Lower lobe of right lung (tissue), 2 donors: ENCODE measurements at regions not wholly inside any gene's neighbourhood (a gene's known extent, or its start where the extent isn't known, plus 50 kb on each side); places are given as distances from the start of the nearest gene placed in this dataset.

Experiments
- ATAC-seq, 2 donors: fragments of 200-7000 bp; cut with Tn5 transposase; one replicate each; pipeline ENCODE4 v1.9.1; 2020 to 2022; ENCODE audit warnings: mild to moderate bottlenecking in 2 of 2, moderate library complexity in 2 of 2
- DNase-seq: peaks from one replicate; pipeline ENCODE4 v3.0.0-alpha.2; 2020
- H3K27ac ChIP-seq: fragments of 200-600 bp; one replicate; pipeline ENCODE4 v1.8.0; 2022
- H3K27me3 ChIP-seq: fragments of 200-600 bp; one replicate; pipeline ENCODE4 v1.8.0; 2022; ENCODE audit warnings: low read depth
- H3K36me3 ChIP-seq: fragments of 200-600 bp; one replicate; pipeline ENCODE4 v1.8.0; 2022; ENCODE audit warnings: mild to moderate bottlenecking
- H3K4me1 ChIP-seq: fragments of 200-600 bp; one replicate; pipeline ENCODE4 v1.8.0; 2022
- H3K4me3 ChIP-seq: fragments of 200-600 bp; one replicate; pipeline ENCODE4 v1.8.0; 2022; ENCODE audit warnings: mild to moderate bottlenecking
- H3K9me3 ChIP-seq: fragments of 200-600 bp; one replicate; pipeline ENCODE4 v1.8.0; 2022
- intact Hi-C: fragments of 100-400 bp; cut with DNase I; formaldehyde crosslinking; loops from one replicate; pipeline ENCODE4 v1.11.0; 2022
- TF ChIP-seq, protein P1 (sequence below): fragments of 200-600 bp; IDR thresholded peaks from one replicate; pipeline ENCODE4 v1.8.0; 2022; ENCODE audit warnings: antibody characterized with exemption, mild to moderate bottlenecking
- donor health status: DM: no; HTN: yes; CAD: no; lungs with severe emphysema.

- intact Hi-C loops, result no loop called here
- Histone ChIP-seq H3K27me3 (no peaks in the 10 kb centered on the region), H3K27ac (no peak overlapping the region), H3K9me3 (no peaks in the 10 kb centered on the region), H3K4me1 (no peaks in the 10 kb centered on the region), H3K36me3 (no peaks in the 10 kb centered on the region), H3K4me3 (no peak overlapping the region)
- DNase-seq, result no peak
- TF ChIP-seq, protein P1, sequence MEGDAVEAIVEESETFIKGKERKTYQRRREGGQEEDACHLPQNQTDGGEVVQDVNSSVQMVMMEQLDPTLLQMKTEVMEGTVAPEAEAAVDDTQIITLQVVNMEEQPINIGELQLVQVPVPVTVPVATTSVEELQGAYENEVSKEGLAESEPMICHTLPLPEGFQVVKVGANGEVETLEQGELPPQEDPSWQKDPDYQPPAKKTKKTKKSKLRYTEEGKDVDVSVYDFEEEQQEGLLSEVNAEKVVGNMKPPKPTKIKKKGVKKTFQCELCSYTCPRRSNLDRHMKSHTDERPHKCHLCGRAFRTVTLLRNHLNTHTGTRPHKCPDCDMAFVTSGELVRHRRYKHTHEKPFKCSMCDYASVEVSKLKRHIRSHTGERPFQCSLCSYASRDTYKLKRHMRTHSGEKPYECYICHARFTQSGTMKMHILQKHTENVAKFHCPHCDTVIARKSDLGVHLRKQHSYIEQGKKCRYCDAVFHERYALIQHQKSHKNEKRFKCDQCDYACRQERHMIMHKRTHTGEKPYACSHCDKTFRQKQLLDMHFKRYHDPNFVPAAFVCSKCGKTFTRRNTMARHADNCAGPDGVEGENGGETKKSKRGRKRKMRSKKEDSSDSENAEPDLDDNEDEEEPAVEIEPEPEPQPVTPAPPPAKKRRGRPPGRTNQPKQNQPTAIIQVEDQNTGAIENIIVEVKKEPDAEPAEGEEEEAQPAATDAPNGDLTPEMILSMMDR, result no peak
- no peak for ATAC-seq
Measured at GRCh38 chr12:40511341-40511740, 180.9 kb upstream of the CNTN1 start.

- H3K27ac ChIP-seq, result no peak overlapping the region
- no peaks in the 10 kb centered on the region for H3K36me3 ChIP-seq
- no peak overlapping the region for H3K4me3 ChIP-seq
- no peaks in the 10 kb centered on the region for H3K9me3 ChIP-seq
- H3K27me3 ChIP-seq, result no peaks in the 10 kb centered on the region
- H3K4me1 ChIP-seq, result no peaks in the 10 kb centered on the region
- intact Hi-C loops, result no loop called here
- TF ChIP-seq, protein P1, result no peak
- ATAC-seq (no peak), DNase-seq (no peak)
Measured at GRCh38 chr12:40515041-40515816, 177.0 kb upstream of the CNTN1 start.

DNA sequence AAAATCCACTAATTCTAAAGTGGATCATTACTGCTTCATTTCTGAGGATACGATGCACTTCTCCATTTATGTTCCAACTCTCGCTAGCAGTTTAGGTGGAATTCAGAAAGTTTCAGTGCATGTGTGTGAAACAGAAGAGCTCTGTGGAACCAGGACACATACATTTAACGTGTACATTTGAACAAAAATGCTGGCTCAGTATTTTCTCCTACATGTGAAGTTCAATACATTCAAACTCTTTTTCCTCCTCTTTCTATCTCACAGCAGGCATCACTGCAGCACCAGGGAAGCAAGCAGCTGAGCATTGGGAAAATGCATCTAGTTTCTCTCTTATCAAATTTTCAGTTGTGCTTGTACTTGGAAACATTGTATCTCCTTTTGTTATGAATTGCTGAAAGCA, 169.4 kb upstream of the CNTN1 start:
- TF ChIP-seq, protein P1, result no peak
- H3K9me3 ChIP-seq, result no peaks in the 10 kb centered on the region
- H3K4me3 ChIP-seq, result no peak overlapping the region
- H3K36me3 ChIP-seq, result no peaks in the 10 kb centered on the region
- DNase-seq, result no peak
- ATAC-seq, result no peak
- no peak overlapping the region for H3K27ac ChIP-seq
- intact Hi-C loops, result no loop called here
- no peaks in the 10 kb centered on the region for H3K4me1 ChIP-seq
- H3K27me3 ChIP-seq, result no peaks in the 10 kb centered on the region

- Histone ChIP-seq H3K9me3 (no peaks in the 10 kb centered on the region), H3K4me3 (no peak overlapping the region), H3K36me3 (no peaks in the 10 kb centered on the region), H3K4me1 (no peaks in the 10 kb centered on the region), H3K27me3 (no peaks in the 10 kb centered on the region), H3K27ac (no peak overlapping the region)
- ATAC-seq, result no peak
- DNase-seq, result no peak
- TF ChIP-seq, protein P1, result no peak
- intact Hi-C loops, result no loop called here
Measured at GRCh38 chr12:40525054-40525453, 167.2 kb upstream of the CNTN1 start.

DNA sequence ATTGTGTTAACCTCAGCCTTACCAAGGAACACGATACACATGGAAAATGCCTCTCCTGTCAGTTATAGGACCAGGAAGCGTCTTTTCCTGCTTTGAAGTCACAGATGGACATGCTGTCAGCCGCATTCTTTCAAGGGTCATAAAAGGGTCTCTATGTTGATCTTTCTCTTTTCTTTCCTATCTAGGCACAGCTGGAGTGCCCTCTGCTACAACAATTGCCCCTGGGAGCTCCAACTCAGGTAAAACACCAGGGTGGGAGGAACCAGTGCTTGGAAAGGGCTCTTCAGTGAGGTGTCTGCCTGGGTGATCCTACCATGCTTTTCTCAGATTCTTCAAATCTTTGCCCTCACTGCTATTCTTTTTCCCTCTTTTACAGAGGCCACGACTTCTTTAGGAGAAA, 157.4 kb upstream of the CNTN1 start:
- Histone ChIP-seq H3K27ac (no peak overlapping the region), H3K4me3 (no peak overlapping the region), H3K36me3 (no peaks in the 10 kb centered on the region), H3K4me1 (no peaks in the 10 kb centered on the region), H3K27me3 (no peaks in the 10 kb centered on the region), H3K9me3 (no peaks in the 10 kb centered on the region)
- intact Hi-C loops, result no loop called here
- TF ChIP-seq, protein P1, result no peak
- ATAC-seq, result no peak
- no peak for DNase-seq
